ENCODE measurements at regions not wholly inside any gene's neighbourhood (a gene's known extent, or its start where the extent isn't known, plus 50 kb on each side); places are given as distances from the start of the nearest gene placed in this dataset.

DNA sequence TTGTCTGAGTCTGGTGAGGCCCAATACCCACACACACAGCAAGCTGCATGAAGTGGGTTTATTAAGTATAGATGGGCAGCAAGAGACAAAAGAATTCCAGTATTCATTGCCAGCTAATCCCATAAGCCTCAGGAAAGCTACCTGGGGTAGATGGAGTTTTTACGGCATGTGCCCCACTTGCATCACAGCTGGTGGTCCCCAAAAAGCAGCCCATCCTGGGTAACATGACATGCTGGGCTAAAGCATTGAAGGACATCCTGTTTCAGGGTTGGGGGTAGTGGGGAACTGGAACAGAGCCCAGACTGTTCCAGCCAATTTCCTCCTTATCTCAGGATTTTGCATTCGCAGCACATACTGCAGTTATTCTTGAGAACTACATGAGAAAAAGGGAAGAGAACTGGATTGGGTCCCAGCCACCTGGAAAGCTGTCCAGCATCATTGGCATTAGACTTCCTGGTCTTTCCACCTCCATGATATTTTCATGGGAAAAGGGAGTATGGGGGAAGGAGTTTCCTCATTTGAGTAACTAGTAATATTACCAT is 240.1 kb upstream of the MMADHC start:
- DNase-seq = no peak

DNA sequence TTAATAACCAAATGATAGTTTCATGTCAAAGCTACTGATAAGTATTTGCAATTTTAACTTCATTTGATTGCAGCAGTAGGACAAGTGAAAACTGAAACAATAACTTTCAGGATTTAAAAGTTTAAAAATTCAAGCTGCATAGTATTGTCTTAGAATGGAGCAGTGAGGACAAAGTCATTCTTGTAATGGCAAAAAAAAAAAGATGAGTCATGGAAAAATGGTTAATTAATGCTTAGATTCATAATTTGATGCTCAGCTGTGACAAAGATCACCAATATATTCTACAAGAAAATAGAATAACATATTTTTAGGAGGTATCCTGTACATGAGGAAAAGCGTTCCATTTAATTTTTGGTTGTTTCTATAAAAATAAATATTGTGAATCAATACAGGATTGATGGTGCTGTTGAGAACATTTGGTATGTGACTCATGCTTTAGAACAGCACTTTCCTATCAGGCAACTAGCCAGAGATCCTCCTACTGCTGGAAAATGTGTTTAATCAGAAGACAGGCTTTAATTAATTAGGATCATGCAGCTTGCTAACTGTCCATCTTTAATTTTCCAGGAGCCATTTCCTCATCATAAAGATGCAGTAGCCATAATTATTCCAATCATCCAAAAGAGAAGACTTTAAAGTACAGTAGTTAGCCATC is 239.0 kb upstream of the MMADHC start:
- DNase-seq = no peak

DNA sequence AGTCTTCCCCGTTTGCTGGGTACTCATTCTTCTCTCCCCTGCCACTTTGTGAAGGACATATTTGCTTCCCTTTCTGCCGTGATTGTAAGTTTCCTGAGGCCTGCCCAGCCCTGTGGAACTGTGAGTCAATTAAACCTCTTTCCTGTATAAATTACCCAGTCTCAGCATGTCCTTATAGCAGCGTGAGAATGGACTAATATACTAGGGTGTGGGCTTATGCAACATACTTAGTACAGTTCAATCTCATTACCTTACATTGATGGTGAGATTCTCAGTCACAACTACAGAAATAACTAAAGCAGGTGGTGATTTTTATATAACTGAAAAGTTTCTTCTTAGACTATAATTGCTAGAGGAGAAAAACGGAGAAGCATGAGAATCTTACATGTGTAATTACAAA is 237.9 kb upstream of the MMADHC start:
- DNase-seq = no peak

DNA sequence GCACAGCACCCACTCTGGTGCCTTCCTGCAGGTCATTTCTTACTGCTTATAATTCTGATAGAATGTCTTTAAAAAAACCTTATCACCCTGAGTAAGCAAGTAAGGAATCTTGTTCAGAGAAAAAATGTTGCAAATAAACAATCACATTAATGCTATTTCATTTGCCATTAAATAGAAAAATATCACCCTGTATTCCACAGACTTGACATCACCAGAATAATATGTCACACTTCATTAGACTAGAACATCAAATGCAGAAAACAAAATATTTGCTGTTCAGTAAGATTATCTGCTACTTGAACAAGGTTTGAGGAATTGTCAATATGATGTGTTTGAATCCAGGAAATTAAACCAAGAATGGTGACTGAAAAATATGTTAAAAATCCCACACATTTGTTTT is 236.6 kb upstream of the MMADHC start:
- DNase-seq = no peak

DNA sequence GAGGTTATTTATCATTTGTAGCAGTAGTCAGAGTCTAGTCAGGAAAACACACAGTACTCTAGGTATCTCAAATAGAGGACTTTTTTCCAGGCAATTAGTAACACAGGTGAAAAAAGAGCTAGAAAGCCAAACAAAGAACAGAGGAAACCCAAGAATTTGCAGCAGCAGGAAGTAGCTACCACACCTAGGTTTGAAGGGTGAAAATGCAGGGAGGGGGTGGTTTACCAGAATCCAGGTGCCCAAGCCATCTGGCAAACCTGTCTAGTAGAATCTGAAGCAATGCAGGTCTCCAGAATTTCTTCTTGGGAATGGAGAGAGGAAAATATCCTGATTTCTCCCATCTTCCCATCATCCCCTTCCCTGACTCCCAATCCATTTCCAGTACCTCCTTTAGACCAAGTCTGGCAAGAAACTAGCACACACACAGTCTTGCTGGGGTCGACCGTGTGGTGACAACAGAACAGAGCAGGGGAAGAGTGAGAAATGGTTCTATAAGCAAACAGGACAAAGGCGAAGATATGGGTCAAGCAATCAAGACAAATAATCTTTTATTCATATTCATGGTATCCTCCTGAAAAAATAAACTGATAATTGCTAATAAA is 231.9 kb upstream of the MMADHC start:
- no peak for DNase-seq

DNA sequence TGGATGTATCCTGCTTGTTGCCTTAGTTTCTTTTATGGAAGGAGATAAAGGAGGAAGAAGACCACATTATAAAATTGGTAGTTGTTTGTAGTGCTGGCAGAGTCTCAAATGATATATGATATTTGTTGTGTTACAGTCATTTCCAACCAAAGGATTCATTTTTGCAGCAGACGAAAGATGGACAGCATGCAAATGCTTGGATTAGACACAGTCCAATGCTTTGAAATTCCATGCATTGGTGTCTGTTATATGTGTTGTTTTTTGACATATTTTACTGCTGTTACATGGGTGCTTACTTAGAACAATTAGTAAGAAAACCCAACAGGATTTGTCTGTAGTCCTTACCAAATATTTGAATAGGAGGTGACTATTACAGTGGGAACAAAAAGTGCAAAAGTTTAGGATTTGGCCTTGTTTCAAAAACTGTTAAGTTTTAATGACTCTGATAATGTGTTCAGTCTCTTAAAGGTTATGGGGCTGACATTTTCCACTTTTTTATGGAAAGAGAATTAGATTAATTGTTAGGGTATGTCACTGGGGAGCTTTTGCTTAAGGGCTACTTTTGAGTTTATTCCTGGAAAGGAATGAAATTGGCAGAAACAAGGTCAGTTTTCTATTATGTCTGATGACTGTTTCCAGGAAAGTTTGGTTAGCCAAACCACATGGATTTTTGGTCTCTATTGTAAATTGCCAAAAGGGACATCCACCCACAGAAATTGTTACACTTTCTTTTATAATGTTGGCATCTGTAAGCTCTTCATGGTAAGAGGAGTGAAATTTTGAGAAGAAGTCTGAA is 229.4 kb upstream of the MMADHC start:
- DNase-seq = no peak

DNA sequence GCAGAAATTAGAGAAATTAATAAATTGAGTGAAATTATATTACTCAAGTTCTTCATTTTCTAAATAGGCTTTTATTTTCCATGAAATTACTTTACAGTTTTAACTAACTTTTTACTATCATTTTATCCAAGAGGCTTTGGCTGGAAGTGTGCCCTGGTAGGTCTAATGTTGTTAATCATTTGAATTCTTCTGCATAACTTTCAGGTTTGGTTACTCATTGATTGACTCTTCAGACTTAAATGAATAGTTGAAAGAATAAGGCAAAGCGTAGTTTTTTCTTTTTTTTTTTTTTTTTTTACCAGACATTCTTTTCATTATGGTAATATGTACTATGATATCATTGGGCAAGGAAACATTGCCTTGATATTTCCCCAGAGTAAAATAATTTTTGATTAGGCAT is 228.4 kb upstream of the MMADHC start:
- no peak for DNase-seq

DNA sequence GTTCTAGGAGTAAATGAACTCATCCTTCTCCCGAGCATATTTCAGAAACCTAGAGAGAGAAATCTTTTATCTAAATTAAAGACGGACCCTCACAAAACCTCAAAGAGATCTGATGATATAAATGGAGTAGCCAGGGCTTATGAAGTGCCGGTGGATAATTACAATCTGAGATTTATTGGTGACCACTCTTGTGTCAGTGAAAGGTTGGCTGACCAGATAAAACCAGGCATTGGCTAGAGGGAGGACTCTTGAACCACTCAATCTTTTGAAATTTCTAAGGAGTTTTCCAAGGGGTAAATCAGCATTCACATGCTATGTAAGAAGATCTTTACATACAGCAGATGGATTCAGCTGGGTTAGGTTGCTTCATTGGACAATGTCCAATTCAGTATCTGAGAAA is 227.3 kb upstream of the MMADHC start:
- no peak for DNase-seq

DNA sequence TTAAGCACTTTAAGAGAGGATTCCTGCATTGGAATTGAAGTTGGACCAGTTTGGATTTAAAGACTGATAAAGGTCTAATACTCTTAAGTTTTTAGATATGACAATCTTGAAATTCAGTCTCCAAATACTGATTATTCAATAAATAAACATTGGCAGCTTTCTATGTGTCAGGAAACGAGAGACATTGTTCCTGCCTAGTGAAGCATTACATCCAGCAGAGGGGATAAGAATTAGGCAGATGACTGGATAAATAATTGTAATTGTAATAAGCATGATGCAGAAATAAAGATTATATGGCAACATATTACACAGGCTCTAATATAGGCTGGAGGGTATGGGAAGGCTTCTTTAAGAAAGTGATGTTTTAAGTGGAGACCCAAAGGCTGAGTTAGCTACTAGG is 226.5 kb upstream of the MMADHC start:
- no peak for DNase-seq

DNA sequence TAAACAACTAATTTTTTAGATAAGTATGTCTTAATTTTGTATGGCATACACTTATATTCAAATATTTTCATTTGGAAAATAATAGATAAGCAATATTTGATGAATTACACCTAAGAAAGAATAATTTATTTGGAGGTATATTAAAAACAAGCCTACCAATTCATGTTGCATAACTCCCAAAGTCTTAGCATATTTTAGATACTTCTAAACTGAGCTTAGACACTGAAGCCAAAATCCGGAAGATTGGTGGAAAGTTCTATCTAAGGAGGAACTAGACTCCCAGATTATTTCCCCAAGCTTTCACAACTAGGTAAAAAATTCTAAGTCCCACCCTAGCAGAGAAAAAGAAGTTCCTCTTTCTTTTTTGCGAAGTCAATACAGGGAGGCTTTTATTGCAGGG is 221.0 kb upstream of the MMADHC start:
- DNase-seq = no peak

DNA sequence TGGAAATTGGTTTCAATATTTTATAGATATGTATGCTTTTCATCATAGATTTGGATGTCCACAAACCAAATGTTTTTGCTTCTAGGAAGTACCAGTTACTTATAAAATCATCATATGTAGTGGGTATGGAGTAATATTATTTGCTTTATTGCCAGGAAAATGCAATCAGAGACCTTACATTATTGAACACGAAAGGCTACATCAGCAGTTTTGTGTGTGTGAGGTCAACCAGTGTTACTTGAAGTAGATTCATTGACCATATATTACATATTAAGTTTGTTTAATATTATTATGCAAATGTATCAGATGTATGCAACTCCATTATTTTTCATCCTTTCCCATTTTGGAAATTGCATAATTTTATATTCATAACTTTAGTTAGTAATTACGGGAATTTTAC is 219.1 kb upstream of the MMADHC start:
- DNase-seq = no peak

DNA sequence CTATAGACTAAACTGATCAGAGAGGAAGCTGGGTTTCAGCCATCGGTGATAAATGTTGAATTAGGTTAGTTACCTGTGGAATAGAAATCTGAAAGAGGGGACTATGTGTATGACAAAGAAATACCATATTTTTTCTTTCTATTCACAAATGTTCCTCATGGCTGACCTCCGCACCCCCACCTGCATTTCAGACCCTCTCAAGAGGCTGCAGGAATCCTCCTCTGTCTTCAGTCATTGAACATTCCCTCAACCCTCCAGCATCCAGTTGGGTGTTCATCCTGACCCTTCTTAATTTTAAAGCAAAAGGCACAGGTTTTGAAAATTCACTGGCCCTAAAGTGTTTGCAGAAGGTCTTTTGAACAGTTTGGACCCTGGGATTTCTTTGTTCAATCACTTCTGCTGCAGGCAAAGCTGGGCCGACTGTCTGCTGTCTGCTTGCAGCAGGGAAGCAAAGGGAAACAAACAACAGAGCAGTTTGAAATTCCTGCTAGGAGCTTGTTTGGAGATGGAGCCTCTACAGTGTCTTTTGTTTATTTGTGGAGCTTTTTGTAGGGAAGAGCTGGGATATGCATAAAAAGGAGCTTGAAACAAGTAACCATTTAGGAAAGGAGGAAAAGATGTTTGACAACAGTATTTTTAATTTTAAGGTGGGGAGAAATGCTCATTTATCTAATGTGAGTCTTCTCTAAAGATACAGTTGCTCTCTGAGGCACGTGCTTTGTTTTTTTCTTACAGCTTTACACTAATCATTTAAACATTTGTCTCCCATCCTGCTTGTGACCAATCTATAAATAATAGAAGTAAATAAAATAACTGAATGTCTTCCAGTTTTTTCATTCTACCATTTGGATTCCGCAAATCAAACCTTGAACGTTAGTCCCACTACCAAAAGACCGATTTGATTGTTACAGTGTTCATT is 213.3 kb upstream of the MMADHC start:
- DNase-seq = no peak

DNA sequence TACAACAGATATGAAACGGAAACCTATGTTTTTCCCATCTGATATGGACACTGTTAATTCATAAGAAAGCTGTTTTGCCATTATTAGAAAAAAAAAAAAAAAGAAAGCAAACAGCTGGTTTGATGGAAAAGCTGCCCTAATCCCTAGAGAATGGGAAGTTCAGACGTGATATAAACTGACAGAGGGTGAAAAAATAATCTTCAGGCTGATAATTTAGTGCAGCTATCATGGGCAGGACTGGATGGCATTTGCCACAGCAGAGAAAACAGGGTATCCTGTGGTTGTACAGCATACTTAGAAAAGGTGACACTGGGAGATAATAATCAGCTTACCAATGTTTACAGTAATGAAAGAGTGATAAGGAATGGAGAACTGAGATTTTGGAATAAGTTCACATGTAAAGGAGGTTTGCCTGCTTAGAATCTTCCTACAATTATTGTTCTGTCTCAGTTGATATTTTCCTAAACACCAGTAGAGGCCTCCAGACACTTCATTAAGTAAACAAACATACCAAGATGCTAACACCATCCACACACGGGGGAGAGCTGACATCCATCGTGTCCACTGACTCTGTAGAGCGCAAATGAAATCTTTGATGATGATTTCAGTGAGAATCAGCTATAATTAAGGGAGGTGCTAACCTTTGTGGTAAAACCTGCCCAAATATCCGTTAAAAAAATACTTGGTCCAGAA is 211.6 kb upstream of the MMADHC start:
- DNase-seq = no peak

DNA sequence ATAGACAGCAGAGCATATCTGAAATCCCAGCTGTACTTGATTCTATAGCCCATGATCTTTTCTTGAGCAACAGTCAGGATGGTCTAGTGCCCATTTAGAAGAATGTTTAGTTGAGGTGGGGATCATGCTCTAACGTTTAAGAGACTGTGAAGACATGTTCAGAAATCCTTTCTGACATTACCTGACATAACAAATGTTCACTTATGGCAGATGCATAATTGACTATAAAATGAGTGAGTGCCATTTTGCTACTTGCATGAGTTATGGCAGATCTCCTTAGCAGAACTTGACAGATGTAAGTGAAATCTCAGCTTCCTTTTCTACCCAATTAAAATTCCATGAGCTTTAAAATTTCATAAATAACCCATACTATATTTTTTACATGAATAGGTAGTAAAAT is 209.5 kb upstream of the MMADHC start:
- no peak for DNase-seq

DNA sequence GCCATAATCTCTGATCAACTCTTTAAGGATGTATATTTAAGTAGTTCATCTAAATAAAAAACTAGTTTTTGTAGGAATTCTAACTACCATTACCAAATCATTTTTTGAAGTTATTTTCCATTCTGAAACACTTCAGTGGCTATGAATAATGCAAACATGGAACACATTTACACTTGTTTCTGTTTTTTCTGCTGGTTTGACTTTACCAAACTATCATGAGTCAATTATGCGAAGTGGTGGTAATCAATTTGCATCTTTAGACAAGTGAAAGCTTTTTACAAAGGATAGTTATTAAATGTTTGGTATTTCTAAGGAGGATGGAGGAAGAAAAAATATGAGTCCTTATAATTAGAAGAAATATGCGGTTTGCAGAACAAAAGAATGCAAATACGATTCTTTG is 202.0 kb upstream of the MMADHC start:
- DNase-seq = no peak

DNA sequence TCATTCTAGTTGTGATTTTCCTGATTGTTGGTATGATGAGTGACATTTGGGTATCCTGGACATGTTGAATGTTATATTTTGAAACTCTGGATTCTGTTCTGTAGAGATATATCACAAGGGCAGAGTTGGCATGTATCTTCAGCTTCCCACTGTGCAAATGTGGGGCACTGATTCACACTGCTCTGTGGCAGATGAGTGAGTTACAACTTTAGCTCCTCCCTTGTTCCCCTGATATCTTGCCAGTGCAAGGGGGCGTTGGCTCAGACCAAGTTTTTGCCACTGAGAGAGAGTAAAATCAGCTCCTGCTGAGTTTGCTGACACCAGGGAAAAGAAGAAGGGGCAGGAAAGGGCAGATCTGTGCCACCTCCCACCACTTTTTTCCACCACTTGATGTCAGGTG is 199.6 kb upstream of the MMADHC start:
- DNase-seq = no peak

DNA sequence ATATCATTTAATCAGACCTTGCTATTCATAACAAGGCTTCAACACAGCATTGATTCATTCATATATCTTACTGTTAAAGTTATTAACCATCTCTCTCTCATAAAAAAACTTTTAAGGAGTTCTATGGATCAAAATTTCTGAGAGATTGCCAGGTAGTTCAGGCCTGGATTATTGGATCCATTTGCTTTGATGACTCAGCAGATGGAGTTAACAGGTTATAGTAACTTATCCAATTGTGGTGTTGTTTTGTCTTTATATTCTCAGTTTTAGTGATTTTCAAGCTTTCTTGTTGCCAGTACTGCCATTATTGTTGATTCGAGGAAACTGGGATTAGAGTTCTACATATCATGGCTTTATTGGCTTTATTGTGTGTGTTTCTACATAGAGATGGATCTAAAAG is 195.7 kb upstream of the MMADHC start:
- no peak for DNase-seq

DNA sequence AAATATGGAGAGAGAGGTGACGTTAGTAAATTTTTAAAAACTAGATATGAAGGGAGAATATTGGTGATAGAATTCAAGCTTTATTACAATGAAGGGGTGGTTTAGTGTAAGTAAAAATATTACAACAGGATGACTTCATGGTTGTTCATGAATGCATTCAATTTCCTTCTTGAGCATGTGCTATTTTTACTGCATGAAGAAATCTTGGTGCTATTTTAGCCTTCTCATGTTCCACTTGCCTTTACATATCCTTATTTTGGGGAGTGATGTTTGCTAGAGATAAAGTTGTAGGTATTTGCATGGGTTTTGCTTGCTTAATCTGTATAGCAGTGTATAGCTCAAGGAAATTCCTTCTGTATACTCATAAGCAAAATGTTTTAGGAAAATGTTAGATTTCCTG is 195.0 kb upstream of the MMADHC start:
- DNase-seq = no peak

DNA sequence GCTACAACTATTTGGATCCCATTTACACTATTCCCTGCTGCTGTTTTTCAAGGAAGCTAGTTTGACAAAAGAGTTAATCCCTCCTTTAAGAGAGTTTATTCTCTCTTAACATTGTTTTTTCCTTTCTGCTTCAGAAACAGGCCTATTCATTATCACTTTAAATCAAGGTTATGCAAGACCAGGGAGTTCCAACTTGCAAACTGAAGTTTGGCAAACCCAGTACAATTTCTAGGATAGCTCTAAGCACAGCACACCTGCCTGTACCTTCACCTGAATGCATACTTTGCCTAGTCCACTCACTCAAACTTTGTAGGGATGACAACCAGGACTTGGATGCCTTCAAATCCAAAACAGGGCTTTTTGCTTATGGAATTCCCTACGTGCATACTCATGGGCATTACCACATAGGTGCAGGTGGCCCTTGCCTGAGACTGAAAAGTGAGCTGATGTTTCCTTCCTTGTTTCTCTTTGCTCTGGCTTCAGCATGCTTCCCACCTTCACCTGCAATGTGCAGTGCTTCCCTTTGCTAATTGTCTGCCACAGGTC is 193.8 kb upstream of the MMADHC start:
- no peak for DNase-seq

DNA sequence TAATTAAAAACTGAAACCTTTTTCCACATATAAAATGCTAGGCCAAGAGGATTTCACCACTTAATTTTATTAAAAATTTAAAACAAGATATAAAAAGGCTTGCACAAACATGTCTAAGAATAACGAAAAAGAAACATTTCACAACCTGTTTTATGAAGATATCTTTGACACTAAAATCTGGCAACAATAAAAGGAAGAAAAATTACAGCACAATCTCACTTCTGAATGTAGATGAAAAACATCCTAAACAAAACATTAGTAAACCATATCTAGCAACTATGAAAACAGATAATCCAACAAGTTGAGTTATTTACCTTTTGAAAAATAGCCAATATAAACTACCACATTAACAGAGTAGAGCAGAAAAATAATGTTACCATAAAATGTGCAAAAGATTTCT is 185.4 kb upstream of the MMADHC start:
- no peak for DNase-seq

DNA sequence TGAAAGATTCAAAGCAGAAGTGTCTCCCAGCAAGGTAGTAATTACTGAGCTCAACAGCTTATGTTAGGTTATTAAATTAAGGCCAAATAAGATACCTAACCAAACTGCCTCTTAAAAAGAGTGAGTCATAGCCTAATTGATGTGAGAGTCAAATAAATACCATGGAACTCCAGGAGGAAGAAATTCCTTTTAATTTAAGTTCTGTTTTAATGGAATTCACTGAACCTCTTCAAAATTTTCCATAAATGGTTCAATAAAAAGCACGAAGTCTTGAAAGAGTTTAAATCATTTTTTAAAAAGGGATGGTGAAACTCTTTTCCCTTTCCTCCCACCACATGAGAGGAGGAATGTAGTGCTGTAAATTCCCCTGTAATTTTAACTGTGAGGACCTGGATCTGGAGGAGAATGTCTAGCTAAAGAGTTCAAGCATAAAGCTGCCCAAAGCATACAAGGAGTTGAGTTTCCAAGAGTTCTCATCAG is 180.8 kb upstream of the MMADHC start:
- DNase-seq = no peak

DNA sequence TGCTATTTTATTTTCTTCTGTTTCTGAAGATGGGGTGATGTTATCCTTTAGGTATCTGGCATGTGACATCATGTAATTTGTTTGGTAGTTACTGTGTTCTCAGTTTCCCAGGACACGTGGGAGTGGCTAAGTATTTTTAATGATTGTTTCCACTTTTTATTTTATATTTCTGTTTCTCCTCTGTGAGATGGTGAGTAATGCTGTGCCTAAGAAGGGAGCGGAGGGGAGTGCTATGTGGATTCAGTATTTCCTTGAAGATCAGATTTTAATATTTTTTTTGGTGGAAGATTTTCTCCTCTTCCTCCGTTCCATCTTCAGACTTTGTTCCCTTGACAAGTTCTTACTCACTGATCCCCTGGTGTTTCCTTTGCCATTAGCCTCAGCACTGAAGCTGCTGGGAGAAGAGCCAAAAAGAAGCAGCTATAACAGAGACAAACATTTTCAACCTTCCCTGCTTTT is 180.0 kb upstream of the MMADHC start:
- no peak for DNase-seq
